HG02885 (cell line): ENCODE measurements at regions not wholly inside any gene's neighbourhood (a gene's known extent, or its start where the extent isn't known, plus 50 kb on each side); places are given as distances from the start of the nearest gene placed in this dataset.
"Not testable (repeated sequence)": the region's sequence is repeated elsewhere in the genome, so short reads cannot be mapped to it uniquely, and the experiment has no call there.

ENCODE experiments used
- ATAC-seq: cut with Tn5 transposase; IDR thresholded peaks from one replicate; pipeline ENCODE4 v1.9.1; 2021; ENCODE audit warnings: mild to moderate bottlenecking; ENCODE audit not compliant: unreplicated experiment, poor library complexity

DNA sequence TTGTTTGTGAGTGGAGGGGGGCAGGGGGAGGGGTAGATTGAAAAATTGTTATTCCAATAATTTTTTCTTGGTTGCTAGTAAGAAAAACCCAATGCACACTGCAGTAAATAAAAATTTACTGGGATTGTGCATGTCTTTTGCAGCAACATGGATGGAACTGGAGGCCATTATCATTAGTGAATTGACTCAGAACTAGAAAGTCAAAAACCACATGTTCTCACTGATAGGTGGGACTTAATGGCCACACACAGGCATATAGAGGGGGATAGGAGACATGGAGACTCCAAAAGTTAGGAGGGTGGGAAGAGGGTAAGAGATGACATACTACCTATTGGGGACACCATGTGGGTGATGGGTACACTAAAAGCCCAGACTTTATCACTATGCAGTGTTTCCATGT lies 67.2 kb downstream of the BUB3 start:
- no peak for ATAC-seq

DNA sequence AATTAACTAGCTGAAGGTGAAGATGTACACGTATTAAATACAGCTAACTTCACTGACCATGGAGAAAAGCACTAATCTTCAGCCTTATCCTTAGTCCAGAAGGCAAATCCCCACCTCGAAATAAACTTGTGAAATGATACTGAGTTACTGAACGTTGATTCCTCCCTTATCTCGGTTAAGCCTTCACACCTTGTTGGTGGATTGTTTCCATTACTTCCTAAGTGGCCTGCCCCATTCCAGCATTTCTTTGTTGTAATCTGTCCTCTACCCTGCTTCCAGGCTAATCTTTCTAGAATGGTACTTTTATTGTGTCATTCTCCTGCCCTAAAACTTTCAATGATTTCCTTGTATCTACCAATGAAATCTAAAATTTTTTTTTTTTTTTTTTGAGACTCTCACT lies 68.6 kb downstream of the BUB3 start:
- no peak for ATAC-seq

DNA sequence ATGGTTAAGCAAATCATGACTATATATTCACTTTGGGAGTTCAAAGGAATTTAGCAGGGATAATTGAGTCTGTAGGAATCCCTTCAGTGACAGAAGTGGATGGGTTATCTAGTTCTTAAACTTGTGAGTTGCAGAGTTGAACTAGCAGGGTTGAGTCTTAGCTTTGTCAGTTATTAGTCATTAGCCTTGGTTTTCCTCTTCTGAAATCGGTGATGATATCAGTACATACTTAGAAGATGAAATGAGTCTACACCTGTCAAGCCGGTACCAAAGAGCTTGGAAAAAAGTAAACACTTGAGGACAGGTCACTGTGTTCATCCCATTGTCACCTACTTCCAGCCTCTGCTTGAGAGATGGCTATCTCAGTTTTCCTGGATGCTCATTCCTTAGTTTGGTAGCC lies 73.5 kb downstream of the BUB3 start:
- no peak for ATAC-seq

DNA sequence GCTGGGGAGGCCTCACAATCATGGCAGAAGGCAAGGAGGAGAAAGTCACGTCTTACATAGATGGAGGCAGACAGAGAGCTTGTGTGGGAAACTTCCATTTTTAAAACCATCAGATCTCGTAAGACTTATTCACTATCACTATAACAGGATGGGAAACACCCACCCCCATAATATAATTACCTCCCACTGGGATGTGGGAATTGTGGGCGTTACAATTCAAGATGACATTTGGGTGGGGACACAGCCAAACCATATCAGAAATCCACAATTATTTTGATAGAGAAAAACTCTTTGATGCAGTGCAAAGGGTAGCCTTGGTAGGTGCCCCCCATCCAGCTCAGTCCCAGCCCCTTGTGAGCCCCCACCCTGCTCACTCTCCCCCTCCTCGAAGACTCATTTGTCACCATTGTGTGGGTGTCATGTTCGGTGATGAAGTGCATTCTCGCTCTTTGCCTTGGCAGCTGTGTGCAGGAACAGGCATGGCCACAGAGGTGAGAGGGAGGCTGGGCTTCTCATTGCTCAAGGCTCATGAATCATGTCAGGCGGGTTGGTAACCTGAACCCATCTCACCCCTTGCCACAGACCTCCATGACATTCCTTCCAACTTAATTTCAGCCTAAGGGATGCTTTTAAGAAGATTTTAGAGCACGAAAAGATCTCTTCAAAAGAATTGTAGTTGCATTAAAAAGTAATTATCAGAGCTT lies 75.9 kb downstream of the BUB3 start:
- no peak for ATAC-seq

DNA sequence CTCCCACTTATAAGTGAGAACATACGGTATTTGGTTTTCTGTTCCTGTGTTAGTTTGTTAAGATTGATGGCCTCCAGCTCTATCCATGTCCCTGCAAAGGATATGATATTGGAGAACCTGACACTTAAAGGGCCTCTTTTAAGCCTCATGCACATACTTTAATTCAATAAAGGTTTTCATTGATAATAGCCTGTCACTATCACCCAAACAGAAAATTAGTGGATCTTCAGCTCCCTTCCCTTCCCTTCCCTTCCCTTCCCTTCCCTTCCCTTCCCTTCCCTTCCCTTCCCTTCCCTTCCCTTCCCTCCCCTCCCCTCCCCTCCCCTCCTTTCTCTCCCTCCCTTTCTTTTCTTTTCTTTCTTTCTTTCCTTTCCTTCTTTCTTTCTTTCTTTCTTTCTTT lies 78.7 kb downstream of the BUB3 start:
- not testable (repeated sequence) for ATAC-seq

DNA sequence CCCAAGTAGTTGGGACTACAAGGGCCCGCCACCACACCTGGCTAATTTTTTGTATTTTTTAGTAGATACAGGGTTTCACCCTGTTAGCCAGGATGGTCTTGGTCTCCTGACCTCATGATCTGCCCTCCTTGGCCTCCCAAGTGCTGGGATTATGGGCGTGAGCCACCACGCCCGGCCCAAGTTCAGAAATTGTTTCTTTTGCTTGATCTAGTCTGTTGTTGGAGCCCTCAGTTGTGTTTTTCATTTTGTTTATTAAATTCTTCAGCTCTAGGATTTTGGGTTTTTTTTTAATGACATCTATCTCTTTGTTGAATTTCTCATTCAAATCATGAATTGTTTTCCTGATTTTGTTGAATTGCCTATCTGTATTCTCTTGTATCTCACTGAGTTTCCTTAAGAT lies 80.8 kb downstream of the BUB3 start:
- not testable (repeated sequence) for ATAC-seq

DNA sequence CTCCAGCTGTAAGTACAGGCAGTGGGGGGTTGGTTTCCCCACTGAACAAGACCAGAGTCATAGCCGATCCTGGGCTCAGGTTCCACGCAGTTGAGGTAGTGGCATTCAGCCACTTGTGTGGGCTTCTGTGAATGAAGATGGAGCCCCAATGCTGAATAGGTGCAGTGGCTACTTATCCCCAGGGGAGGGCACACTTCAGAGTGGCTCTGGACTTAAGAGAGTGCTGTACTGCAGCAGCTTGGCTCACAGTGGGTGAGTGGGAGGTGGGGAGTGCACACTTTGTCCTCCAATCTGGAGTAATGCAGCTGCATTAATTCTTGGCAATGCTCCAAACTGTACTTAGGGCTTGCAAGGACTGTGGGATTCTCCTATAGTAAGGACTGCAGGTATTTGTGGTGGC lies 81.9 kb downstream of the BUB3 start:
- no peak for ATAC-seq

DNA sequence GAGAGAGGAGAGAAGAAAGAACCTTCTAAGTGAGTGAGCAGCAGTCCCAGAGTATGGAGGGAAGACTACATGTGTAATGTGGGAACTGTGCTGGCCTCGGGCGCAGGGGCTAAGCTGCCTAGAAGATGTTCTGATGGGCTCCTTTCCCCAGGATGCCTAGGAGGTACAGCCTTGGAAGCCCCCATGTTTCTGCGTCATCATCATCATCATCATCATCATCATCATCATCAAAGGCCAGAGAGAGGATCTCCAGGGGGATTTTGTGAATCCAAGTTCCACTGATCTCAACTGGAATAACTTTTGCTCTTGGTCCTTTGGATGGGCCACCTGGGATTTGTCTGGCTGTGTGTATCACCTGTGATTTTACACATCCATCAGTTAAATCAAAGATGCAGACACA lies 86.0 kb downstream of the BUB3 start:
- ATAC-seq, result no peak

DNA sequence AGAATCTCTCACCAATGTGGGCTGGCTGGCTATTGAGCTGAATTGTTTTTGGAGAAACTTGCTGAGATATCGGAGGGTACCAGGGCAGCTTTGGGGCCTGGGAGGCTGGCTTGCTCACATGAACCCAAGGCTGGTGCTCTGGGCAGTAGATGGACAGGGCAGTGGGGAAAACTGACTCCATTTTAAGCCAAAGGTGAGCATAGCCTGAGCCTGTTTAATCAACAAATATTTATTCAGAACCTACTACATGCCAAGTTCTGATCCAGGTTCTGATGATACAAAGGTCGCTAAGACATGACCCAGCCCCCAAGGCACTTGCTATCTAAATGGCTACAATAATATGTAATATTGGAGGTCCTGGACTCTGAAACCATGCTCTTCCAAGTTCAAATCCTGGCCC lies 86.6 kb downstream of the BUB3 start:
- ATAC-seq, result no peak

DNA sequence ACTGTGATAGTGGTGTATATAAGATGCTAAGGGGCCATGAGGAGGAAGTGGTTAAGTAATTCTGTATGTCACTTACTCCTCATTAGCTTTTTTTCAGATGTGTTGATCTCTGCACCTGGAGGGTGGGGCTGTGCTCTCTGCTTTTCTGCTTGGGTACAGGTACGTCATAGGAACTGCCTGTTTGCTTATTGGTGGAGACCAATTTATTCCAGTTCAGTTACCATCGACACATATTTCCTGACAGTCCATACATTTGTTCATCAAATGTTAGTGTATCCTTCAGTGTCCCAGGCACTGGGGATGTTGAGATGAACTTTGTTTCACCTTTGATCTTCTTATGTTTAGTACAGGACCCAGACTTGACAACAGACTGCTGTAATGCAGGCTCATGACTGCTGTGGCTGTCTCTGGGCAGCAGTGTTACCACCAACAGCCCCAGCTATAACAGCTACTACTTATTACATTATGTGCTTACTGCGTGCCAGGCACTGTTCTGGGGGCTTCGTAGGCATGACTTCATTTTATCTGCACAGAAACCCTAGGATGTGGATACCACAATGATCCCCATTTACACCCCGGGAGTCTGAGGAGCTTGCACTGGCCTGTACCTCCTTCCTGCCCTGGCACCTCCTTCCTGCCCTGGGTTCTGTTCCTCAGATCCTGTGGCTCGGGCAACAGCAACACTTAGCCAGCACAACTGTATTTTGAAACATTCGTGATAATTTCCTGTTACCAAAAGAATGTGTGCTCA lies 87.4 kb downstream of the BUB3 start:
- ATAC-seq, result peak; percentile 74

DNA sequence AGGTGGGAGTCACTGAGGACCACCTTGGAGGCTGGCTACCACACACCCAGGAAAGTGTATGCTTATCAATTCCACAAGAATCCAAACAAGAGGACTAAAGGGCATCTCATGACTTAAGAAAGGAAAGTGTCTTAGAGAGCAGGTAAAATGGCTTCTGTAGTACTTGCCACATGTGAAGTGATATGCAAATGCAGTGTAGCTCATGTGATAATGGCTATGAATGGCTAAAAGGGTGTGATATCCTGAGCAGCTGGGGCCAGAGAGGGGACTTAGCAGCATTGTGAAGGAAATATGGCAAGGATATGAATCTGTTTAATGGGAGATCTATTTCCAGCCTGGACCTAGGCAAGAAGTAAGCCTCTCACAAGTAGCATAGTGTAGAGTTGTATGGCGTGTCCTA lies 90.5 kb downstream of the BUB3 start:
- ATAC-seq, result no peak

DNA sequence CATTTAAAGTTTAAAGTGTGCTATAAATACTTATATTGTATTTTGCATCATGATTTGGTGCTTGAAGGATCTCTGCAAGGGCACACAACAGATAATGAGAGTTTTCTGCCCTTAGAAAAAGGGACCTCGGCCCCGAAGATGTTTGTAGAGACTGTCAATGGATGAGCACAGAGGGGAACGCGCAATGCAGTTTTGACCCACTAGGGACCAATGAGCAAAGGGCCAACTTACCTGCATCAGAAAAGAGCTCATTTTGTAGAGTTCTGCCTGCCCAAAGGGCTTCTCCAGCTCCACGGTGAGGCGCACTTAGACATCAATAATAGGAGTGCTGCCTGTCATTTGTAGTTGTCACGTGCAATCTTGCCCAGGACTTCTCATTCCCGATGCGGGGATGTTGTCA lies 91.1 kb downstream of the BUB3 start:
- no peak for ATAC-seq

DNA sequence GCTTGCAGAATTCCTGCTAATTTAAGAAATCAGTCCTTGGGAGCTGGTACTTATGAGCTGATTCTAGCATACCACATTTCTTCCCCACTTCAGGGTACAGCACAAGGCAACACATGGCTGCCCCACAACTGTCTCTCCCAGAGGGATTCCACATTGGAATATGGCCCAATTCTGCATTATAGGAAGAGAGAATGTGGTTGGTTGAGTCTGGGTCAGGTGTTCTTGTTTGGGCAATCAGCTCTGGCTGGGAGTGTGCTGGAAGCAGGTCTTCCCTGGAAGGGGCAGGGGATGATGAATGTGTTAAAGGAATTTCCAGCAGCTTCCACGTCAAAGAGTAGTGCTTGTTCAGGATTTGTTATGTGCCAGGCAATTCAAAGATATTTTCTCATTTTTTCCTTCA lies 95.7 kb downstream of the BUB3 start:
- no peak for ATAC-seq

DNA sequence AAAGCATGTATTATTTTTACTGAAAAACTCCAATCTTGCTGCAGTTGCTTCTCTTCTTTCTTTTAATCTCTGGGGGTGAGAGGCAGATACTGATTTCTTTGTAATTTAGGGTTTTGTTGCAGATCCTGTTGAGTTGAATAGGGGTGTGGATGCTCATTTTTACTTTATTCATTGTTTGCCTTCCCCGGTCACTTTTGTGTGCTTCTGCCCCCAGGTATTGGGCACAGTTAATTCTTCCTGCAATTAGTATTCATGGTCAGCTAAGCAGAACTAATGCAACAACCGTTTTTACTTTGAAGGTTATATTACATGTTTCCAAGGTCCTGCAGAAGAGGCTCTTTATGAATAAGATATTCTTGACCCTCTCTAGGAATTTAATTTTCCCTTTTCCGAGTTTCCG lies 96.4 kb downstream of the BUB3 start:
- ATAC-seq, result no peak

DNA sequence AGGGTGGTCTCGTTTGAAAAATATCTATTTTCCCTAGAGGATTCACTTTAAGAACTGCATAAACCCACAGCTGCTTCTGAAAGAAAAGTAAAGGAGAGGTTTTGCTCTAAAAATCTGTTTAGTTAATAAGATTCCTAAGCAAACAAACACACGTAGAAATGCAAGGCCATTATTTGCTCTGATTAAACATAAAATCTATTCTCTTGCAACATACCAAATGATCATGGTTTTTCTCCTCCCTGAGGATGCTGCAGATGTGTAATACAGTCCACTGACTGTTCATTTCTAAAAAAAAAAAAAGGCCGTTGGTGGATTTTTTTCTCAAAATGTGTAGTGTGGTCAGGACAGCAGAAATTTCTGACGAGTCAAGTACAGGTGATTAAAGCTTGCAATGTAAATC lies 98.6 kb downstream of the BUB3 start:
- ATAC-seq, result no peak

DNA sequence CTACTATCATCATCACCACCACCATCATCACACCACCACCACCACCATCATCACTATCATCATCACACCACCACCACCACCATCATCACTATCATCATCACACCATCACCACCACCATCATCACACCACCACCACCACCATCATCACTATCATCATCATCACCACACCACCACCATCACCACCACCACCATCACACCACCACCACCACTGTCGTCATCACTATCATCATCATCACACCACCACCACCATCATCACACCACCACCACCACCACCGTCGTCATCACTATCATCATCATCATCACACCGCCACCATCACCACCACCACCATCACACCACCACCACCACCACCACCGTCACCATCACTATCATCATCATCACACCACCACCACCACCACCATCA lies 100.1 kb downstream of the BUB3 start:
- not testable (repeated sequence) for ATAC-seq

DNA sequence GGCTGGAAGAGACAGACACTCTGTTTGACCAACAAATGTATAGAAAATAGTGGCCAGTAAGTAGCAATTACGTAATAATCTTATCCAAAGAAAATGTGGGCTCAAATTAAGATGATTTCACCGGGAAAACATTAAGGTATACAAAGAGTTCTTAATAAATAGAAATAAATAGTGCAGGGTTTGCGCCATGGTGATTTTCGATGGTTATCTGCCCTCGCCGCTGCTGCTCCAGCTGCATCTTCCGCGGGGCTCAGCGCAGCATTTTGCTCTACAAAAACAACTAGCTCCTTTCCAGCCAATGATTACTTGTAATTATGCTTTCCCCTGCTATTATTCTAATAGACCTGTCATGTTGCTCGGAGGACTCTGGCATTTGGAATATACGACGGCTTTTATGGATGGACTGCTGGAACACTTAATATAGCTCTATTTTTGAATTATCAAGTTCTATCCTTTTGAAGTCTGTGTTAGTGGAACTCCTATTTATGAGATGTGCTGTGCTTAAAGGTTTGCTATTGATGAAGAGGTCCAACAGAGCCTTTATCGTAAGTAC lies 103.8 kb downstream of the BUB3 start:
- no peak for ATAC-seq

DNA sequence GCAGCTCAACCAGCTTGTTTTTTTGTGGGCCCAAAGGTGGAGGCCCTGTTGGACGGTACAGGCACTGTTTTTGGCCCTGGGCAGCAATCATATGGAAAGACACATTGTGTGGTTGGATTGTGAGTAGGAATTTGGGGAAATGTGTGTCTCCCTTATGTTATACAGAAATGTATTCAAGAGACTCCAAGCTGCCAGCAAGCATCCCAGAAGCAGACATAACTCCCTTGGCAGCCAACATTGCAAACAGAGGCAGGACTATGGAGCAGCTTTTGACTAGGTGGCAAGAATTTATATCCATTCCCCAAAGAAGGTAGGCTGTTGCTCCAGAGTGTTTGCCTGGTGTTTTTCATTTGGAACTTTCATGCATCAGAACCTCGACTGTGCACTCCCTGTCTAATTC lies 104.9 kb downstream of the BUB3 start:
- no peak for ATAC-seq

DNA sequence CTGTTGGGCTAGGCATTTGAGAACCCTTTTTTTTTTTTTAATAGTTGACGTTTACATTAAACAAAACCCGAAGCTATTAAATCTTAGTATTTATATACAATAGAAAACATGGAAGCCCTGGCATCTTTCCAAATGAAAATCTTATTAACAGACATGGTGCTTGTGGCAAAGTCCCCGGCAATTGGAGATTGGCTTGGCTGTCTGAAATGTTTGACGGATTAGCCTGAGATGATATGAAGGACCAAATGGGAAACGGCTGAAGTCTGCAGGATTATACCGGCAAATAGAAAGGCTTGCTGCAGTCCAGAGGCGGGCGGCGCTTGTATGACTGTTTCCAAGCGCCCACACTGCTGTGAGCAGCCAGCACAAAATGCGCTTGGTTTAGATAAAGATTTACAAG lies 105.6 kb downstream of the BUB3 start:
- ATAC-seq, result no peak

DNA sequence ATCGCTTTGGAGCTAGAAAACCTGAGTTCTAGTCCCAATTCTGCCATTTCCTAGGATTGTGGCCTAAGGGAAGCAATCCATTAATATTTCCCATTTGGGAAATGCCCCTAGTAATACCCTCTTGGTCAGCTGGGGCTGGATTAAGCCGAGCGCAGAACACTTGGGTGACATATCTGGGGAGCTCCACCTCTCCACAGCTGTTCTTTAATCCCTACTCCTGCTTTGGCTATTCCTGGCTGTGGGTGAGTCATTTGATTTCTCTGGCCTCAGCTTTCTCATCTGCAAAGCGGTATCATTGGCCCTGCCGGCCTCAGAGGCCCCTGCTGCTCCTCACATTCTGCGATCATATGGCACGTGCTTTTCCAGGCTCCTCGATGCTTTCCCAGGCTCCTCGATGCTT lies 108.3 kb downstream of the BUB3 start:
- ATAC-seq, result no peak

DNA sequence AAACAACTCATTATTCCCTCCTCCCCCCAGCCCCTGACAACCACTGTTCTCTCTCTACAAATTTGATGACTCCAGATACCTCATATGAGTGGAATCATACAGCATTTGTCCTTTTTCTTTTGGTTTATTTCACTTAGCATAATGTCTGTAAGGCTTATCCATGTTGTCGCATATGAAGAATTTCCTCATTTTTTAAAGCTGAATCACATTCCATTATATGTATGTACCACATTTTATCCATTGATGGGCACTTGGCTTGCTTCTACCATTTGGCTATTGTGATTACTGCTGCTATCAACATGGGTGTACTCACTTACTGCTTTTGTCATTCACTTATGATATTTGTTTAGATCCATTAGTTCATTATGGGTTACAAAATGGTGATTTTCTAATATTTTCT lies 112.8 kb downstream of the BUB3 start:
- no peak for ATAC-seq

DNA sequence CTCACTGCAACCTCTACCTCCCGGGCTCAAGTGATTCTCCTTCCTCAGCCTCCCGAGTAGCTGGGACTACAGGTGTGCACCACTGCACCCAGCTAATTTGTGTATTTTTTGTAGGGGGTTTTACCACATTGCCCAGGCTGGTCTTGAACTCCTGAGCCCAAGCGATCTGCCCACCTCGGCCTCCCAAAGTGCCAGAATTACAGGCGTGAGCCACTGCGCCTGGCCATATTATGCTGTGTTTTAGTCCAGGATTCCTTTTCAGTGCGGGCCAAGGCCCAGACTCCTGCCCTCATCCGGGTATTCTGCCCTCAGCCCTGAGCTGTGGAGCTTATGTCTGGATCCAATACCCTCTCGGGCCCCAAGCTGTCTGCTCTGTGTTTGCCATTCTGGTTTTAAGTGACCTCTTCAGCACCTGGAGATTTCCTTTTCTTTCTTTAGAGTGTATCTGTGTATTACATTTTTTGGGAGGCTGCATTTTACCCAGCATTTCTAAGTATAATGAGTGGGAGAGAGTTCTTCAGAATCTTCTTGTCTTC lies 114.9 kb downstream of the BUB3 start:
- no peak for ATAC-seq
